ENCODE measurements at regions not wholly inside any gene's neighbourhood (a gene's known extent, or its start where the extent isn't known, plus 50 kb on each side); places are given as distances from the start of the nearest gene placed in this dataset.

- intact Hi-C loops (cut with DNase I), result no loop called here
- no peak for ATAC-seq
- DNase-seq (ENCODE audit: low spot score), result no peak
Measured at GRCh38 chr18:28690100-28690499, 513.2 kb upstream of the CDH2 start.

- DNase-seq (ENCODE audit: low spot score) (no peak), ATAC-seq (no peak)
- intact Hi-C loops (cut with DNase I), result no loop called here
Measured at GRCh38 chr18:28689588-28689987, 512.7 kb upstream of the CDH2 start.

DNA sequence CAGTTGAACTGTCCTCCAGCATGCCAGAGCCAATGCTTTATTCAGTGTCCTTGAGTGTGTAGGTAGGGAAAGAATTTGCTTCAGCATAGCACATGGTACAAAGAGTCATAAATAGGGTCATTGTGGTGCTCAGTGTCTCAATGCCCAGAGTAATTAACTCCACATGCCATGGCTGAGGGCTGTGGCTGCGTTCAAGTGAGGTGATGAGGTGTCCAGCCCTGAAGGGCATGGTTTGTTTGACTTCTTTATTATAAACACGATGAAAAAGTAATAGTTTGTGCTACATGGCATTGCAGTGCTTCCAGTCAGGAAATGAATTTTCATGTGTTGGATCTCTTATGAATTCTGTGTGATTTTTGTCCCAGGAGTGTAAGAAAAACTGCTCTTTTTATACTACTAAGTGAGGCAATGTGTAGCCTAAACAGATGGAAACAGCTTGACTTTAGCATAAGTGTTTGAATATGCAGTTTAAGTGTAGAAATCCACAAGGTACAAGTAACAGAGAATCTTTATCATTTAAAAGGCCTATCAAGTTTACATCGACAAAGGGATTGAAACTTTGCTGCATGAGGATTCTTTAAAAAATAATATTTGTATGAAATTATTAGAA lies 507.9 kb upstream of the CDH2 start:
- DNase-seq (ENCODE audit: low spot score), result no peak
- no peak for ATAC-seq
- intact Hi-C loops (cut with DNase I), result no loop called here

- intact Hi-C loops (cut with DNase I), result no loop called here
- no peak for ATAC-seq
- DNase-seq (ENCODE audit: low spot score), result no peak
Measured at GRCh38 chr18:28682912-28683311, 506.0 kb upstream of the CDH2 start.

- DNase-seq (ENCODE audit: low spot score) (no peak), ATAC-seq (no peak)
- intact Hi-C loops (cut with DNase I), result no loop called here
Measured at GRCh38 chr18:28669165-28669564, 492.2 kb upstream of the CDH2 start.

- DNase-seq (ENCODE audit: low spot score) (no peak), ATAC-seq (no peak)
- intact Hi-C loops (cut with DNase I), result no loop called here
Measured at GRCh38 chr18:28666216-28666615, 489.3 kb upstream of the CDH2 start.

GRCh38 chr18:28657961-28658360 lies 481.0 kb upstream of the CDH2 start:
- DNase-seq (ENCODE audit: low spot score) (no peak), ATAC-seq (no peak)
- intact Hi-C loops (cut with DNase I), result no loop called here

- intact Hi-C loops (cut with DNase I), result no loop called here
- DNase-seq (ENCODE audit: low spot score), result no peak
- no peak for ATAC-seq
Measured at GRCh38 chr18:28652654-28653053, 475.7 kb upstream of the CDH2 start.

DNA sequence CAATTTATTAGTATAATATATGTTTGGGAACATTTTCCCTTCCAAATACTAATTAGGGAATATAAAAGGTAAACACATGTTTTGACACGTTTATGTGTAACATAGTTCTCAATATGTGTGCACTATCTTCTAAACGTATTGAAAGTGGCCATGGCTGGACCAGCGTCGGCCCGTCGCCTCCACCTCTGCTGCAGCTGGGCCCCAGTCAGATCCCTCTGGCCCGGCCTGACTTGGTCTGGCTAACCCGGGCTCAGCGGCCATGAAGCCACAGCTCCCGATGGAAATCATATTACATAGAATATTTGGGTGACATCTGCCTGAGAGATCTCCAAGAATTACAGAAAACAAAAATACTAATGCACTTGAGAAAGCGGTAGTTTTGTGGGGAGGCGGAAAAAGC lies 474.4 kb upstream of the CDH2 start:
- DNase-seq (ENCODE audit: low spot score), result no peak
- no peak for ATAC-seq
- intact Hi-C loops (cut with DNase I), result no loop called here

DNA sequence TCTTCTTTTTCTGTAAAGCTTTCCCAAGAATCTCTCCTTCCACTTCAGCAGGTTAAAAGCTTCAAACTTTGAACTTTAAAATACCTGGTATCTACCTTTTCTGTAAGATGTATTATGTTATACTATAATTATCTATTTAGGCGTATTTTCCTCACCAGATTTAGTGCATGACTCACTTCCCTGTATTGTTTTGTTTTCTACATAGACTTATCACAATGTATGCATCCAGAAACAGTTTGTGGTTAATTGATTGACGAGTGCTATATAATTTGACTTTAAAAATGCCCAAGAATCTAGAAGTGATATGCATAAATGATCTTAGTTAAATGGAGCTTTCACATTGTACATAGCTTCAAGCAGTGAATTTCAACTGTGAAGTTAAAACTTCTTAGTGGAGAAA lies 473.9 kb upstream of the CDH2 start:
- no peak for DNase-seq (ENCODE audit: low spot score)

DNA sequence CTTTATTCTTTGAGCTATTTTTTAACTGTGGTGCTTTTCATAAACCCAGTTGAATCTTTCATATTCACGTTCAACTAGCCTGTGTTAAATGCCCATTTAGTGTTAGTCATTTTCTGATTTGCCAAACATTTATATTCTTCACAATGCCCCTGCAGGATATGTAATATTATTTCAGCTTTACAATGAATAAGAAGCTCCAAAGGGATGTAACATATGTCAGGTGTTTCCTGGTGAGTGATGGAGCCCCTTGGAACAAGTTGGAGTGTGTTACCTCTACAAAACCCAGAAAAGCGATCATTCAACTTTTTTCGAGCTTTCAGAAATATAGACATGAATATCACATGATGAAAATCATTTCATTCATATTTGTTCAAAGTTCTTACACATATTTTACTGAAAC lies 471.0 kb upstream of the CDH2 start:
- intact Hi-C loops (cut with DNase I), result no loop called here
- ATAC-seq, result no peak
- DNase-seq (ENCODE audit: low spot score), result no peak

More for the DNA sequence above, 473.9 kb upstream of the CDH2 start:
- intact Hi-C loops (cut with DNase I), result no loop called here
- no peak for ATAC-seq

DNA sequence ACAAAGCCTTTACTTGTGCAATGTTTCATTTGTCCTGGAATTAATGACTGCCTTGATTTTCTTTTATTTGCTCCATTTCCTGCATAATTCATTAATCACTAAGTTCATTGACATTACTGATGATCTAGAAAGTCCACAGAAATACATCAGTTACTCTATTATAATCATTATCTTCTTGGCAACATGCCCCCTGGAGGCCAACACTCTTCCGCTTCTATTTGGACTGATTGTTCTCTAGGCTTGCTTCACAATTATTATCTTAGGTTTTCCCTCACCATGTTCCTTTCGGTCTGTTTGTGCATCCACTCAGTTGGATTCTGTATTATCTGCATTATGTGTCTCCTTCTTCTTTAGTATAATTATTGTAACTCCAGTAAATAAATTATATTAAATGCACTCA lies 461.0 kb upstream of the CDH2 start:
- DNase-seq (ENCODE audit: low spot score) (no peak), ATAC-seq (no peak)
- intact Hi-C loops (cut with DNase I), result no loop called here

GRCh38 chr18:28635530-28635929 lies 458.6 kb upstream of the CDH2 start:
- intact Hi-C loops (cut with DNase I), result no loop called here
- no peak for DNase-seq (ENCODE audit: low spot score)
- ATAC-seq, result no peak

DNA sequence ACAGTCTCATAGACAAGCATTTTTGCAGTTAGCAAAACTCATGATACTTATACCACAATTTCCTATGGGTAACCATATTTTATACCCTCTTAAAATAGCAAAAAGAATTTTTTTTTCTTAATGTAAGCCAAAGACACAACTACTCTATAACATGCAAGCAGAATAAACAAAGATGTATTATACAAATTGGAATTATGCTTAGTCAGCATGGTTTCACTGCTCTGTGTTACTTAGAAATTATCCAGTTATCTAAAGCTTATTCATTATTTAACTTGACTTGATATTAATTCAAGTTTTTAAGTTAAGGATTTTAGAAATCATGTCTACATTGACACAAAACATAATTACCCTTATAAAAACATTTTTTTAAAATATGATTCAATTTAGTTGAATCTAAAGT lies 449.8 kb upstream of the CDH2 start:
- intact Hi-C loops (cut with DNase I), result no loop called here
- ATAC-seq (no peak), DNase-seq (ENCODE audit: low spot score) (no peak)

- ATAC-seq (no peak), DNase-seq (ENCODE audit: low spot score) (no peak)
- intact Hi-C loops (cut with DNase I), result no loop called here
Measured at GRCh38 chr18:28607991-28608390, 431.1 kb upstream of the CDH2 start.

DNA sequence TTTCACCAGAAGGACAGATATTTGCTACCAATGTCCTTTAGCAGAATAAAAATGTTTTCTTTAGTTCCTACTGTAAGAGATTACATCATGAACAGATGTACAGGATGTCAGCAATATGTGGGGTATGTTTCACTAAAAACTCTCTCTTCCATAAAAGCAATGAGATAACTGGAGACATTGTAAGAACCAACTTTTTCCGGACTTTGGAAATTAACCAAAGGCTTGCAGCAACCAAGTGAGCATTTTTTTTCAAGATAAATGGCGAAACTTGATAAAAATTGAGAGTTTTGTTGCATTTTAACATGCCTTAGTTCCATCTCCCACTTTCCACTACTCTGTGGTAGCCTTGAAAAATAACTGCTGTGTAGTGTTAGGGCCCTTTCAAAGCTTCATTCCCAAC lies 429.8 kb upstream of the CDH2 start:
- intact Hi-C loops (cut with DNase I), result no loop called here
- ATAC-seq (no peak), DNase-seq (ENCODE audit: low spot score) (no peak)

DNA sequence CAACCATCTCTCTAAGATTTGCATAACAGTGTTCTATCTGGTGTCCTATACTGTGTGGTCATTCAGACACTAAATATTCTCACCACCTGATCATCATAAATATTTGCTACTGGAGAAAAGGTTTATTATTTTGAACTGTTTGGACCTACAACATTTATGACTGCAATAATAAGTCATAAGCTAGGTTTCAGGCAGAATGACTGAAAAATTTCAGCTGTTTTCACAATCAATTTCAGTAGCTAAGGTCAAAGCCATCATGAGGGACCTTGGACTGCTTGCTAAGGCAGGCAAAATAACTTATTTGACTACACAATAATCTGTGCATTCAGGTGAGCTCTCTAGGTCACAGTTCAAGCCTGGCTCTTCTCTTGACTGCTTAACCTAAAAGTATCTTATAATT lies 425.5 kb upstream of the CDH2 start:
- DNase-seq (ENCODE audit: low spot score) (no peak), ATAC-seq (no peak)
- intact Hi-C loops (cut with DNase I), result no loop called here

- intact Hi-C loops (cut with DNase I), result no loop called here
- DNase-seq (ENCODE audit: low spot score) (no peak), ATAC-seq (no peak)
Measured at GRCh38 chr18:28594034-28594433, 417.1 kb upstream of the CDH2 start.

- ATAC-seq (no peak), DNase-seq (ENCODE audit: low spot score) (no peak)
- intact Hi-C loops (cut with DNase I), result no loop called here
Measured at GRCh38 chr18:28588884-28589549, 412.1 kb upstream of the CDH2 start.

DNA sequence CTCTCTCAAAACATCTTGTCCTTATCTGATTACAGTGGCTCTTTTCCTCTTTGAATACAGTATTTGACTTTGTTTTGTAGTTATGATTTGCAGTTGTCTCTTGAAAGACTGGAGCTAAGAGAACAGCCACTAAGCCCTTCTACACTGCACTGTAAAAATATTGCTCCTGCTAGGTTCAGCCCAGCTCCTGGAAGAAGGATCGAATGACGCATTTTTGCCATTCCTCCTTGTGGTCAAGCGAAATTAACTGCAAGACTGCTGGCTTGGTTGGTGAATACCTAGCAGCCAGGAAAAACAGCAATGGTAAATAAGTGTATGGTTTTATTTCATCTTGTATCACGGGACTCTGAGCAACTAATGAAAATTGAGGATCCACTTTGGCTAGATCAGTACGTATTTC lies 407.8 kb upstream of the CDH2 start:
- DNase-seq (ENCODE audit: low spot score) (no peak), ATAC-seq (no peak)
- intact Hi-C loops (cut with DNase I), result no loop called here

GRCh38 chr18:28582724-28583123 lies 405.8 kb upstream of the CDH2 start:
- DNase-seq (ENCODE audit: low spot score) (no peak), ATAC-seq (no peak)
- intact Hi-C loops (cut with DNase I), result no loop called here

Measured in sciatic nerve (tissue), 2 donors.